Esophagus muscularis mucosa (tissue), 3 donors: ENCODE measurements at regions not wholly inside any gene's neighbourhood (a gene's known extent, or its start where the extent isn't known, plus 50 kb on each side); places are given as distances from the start of the nearest gene placed in this dataset.

Experiments used
- POLR2A ChIP-seq: fragments of 450-650 bp; IDR thresholded peaks from one replicate; pipeline ENCODE4 v1.6.1; 2017; ENCODE audit warnings: antibody characterized with exemption, moderate library complexity, mild to moderate bottlenecking, low read depth
- TF ChIP-seq, protein P1 (sequence below), 3 experiments: fragments of 200-600 bp in 2 of 3; fragments of 450-650 bp in 1 of 3; sonication (generic) in 2 of 3; IDR thresholded peaks; one replicate each; pipeline ENCODE4 v1.5.1; 2017 to 2019; ENCODE audit warnings: antibody characterized with exemption in 3 of 3, mild to moderate bottlenecking in 2 of 3, moderate library complexity in 1 of 3

GRCh38 chr11:70669871-70670675 is 271.7 kb downstream of the CTTN start:
- TF ChIP-seq, protein P1, sequence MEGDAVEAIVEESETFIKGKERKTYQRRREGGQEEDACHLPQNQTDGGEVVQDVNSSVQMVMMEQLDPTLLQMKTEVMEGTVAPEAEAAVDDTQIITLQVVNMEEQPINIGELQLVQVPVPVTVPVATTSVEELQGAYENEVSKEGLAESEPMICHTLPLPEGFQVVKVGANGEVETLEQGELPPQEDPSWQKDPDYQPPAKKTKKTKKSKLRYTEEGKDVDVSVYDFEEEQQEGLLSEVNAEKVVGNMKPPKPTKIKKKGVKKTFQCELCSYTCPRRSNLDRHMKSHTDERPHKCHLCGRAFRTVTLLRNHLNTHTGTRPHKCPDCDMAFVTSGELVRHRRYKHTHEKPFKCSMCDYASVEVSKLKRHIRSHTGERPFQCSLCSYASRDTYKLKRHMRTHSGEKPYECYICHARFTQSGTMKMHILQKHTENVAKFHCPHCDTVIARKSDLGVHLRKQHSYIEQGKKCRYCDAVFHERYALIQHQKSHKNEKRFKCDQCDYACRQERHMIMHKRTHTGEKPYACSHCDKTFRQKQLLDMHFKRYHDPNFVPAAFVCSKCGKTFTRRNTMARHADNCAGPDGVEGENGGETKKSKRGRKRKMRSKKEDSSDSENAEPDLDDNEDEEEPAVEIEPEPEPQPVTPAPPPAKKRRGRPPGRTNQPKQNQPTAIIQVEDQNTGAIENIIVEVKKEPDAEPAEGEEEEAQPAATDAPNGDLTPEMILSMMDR (IDR thresholded peaks at IDR 0.05): no peak
- TF ChIP-seq POLR2A: no peak
